Nephron (organoid): ENCODE measurements at regions not wholly inside any gene's neighbourhood (a gene's known extent, or its start where the extent isn't known, plus 50 kb on each side); places are given as distances from the start of the nearest gene placed in this dataset.

Source experiments
- H3K27ac Mint-ChIP-seq, 3 experiments: 2 replicates each; pipeline ENCODE4 v1.8.0; 2020; ENCODE audit warnings: mixed read lengths in 3 of 3, mild to moderate bottlenecking in 2 of 3, moderate library complexity in 1 of 3
- H3K27me3 Mint-ChIP-seq: 2 replicates; pipeline ENCODE4 v1.8.0; 2021; ENCODE audit warnings: low read depth, mild to moderate bottlenecking, moderate library complexity, mixed read lengths
- H3K36me3 Mint-ChIP-seq: 2 replicates; pipeline ENCODE4 v1.8.0; 2020; ENCODE audit warnings: low read depth, mixed read lengths
- H3K4me1 Mint-ChIP-seq: 2 replicates; pipeline ENCODE4 v1.8.0; 2020; ENCODE audit warnings: mixed read lengths
- H3K4me3 Mint-ChIP-seq, 3 experiments: 2 replicates each; pipeline ENCODE4 v1.8.0; 2020; ENCODE audit warnings: mild to moderate bottlenecking in 3 of 3, mixed read lengths in 3 of 3, moderate library complexity in 2 of 3
- H3K9me3 Mint-ChIP-seq: 2 replicates; pipeline ENCODE4 v1.8.0; 2020; ENCODE audit warnings: mixed read lengths
- CTCF ChIP-seq, 3 experiments: fragments of 200-600 bp; sonication (generic); IDR thresholded peaks; one replicate each; pipeline ENCODE4 v1.5.0; 2021; ENCODE audit warnings: antibody characterized with exemption in 3 of 3; ENCODE audit not compliant: unreplicated experiment in 3 of 3

GRCh38 chr2:212732860-212733259, 194.3 kb upstream of the ERBB4 start:
- Mint-ChIP-seq H3K27ac (no peak overlapping the region), H3K27me3 (no peaks in the 10 kb centered on the region), H3K36me3 (no peaks in the 10 kb centered on the region), H3K4me3 (no peak overlapping the region), H3K4me1 (no peaks in the 10 kb centered on the region), H3K9me3 (no peaks in the 10 kb centered on the region)
- TF ChIP-seq CTCF (IDR thresholded peaks at IDR 0.05; ENCODE audit: unreplicated experiment in 3 of 3): no peak

GRCh38 chr2:212730994-212731393, 192.4 kb upstream of the ERBB4 start:
- H3K27ac Mint-ChIP-seq: no peak overlapping the region
- no peak overlapping the region for H3K4me3 Mint-ChIP-seq
- H3K4me1 Mint-ChIP-seq: no peaks in the 10 kb centered on the region
- H3K27me3 Mint-ChIP-seq: no peaks in the 10 kb centered on the region
- no peak for TF ChIP-seq CTCF (IDR thresholded peaks at IDR 0.05; ENCODE audit: unreplicated experiment in 3 of 3)
- no peaks in the 10 kb centered on the region for H3K9me3 Mint-ChIP-seq
- no peaks in the 10 kb centered on the region for H3K36me3 Mint-ChIP-seq

- Mint-ChIP-seq H3K27ac (no peak overlapping the region), H3K9me3 (no peaks in the 10 kb centered on the region), H3K4me3 (no peak overlapping the region), H3K27me3 (no peaks in the 10 kb centered on the region), H3K36me3 (no peaks in the 10 kb centered on the region), H3K4me1 (no peaks in the 10 kb centered on the region)
- TF ChIP-seq CTCF (IDR thresholded peaks at IDR 0.05; ENCODE audit: unreplicated experiment in 3 of 3): no peak
Measured at GRCh38 chr2:212728717-212729116, 190.1 kb upstream of the ERBB4 start.

GRCh38 chr2:212727751-212728150, 189.1 kb upstream of the ERBB4 start:
- Mint-ChIP-seq H3K36me3 (no peaks in the 10 kb centered on the region), H3K9me3 (no peaks in the 10 kb centered on the region), H3K4me3 (no peak overlapping the region), H3K4me1 (no peaks in the 10 kb centered on the region), H3K27me3 (no peaks in the 10 kb centered on the region), H3K27ac (no peak overlapping the region)
- no peak for TF ChIP-seq CTCF (IDR thresholded peaks at IDR 0.05; ENCODE audit: unreplicated experiment in 3 of 3)

- Mint-ChIP-seq H3K27ac (no peak overlapping the region), H3K4me1 (no peaks in the 10 kb centered on the region), H3K36me3 (no peaks in the 10 kb centered on the region), H3K27me3 (no peaks in the 10 kb centered on the region), H3K9me3 (peaks cover 2% of the 10 kb centered on the region), H3K4me3 (no peak overlapping the region)
- TF ChIP-seq CTCF (IDR thresholded peaks at IDR 0.05; ENCODE audit: unreplicated experiment in 3 of 3): no peak
Measured at GRCh38 chr2:212726403-212726802, 187.8 kb upstream of the ERBB4 start.

- H3K4me3 Mint-ChIP-seq: no peak overlapping the region
- no peaks in the 10 kb centered on the region for H3K27me3 Mint-ChIP-seq
- no peak overlapping the region for H3K27ac Mint-ChIP-seq
- H3K4me1 Mint-ChIP-seq: no peaks in the 10 kb centered on the region
- no peak for TF ChIP-seq CTCF (IDR thresholded peaks at IDR 0.05; ENCODE audit: unreplicated experiment in 3 of 3)
- H3K36me3 Mint-ChIP-seq: no peaks in the 10 kb centered on the region
- peaks cover 2% of the 10 kb centered on the region for H3K9me3 Mint-ChIP-seq
Measured at GRCh38 chr2:212725180-212725579, 186.6 kb upstream of the ERBB4 start.
